H1 (cell line): ENCODE measurements at regions not wholly inside any gene's neighbourhood (a gene's known extent, or its start where the extent isn't known, plus 50 kb on each side); places are given as distances from the start of the nearest gene placed in this dataset.

Experiments used
- CTCF ChIA-PET: fragments of 300-600 bp; sonication (Branson Sonifier 250); formaldehyde crosslinking; loops from one replicate; lab custom pipeline; 2021; ENCODE audit not compliant: partially characterized antibody; lab: Charles Lee
- POLR2A ChIA-PET: fragments of 300-600 bp; sonication (Branson Sonifier 250); formaldehyde crosslinking; loops from one replicate; lab custom pipeline; 2021; ENCODE audit warnings: inconsistent platforms; ENCODE audit not compliant: partially characterized antibody; lab: Charles Lee
- DNase-seq, 2 experiments: peaks; one replicate each; pipeline versions ENCODE4 v3.0.0 to v3.0.0-alpha.2; 2010 to 2022; ENCODE audit warnings: low spot score in 2 of 2, low read depth in 1 of 2, mixed read lengths in 1 of 2
- FAIRE-seq: peaks from 2 replicates; lab custom pipeline; 2011; peaks lifted over from hg19 to GRCh38; lab: Jason Lieb, UNC
- H2AFZ ChIP-seq: 2 replicates; pipeline ENCODE4 v1.8.1; 2012; ENCODE audit warnings: low read length, inconsistent platforms
- H2AK5ac ChIP-seq: 2 replicates; pipeline ENCODE4 v1.6.1; 2013; ENCODE audit warnings: low read depth, low read length
- H2BK120ac ChIP-seq: replicated peaks from 2 replicates; pipeline ENCODE3; 2013; ENCODE audit warnings: low read depth, low read length, inconsistent platforms
- H2BK12ac ChIP-seq: 2 replicates; pipeline ENCODE4 v1.6.1; 2013; ENCODE audit warnings: low read depth, low read length
- H2BK15ac ChIP-seq: 2 replicates; pipeline ENCODE4 v1.6.1; 2013; ENCODE audit warnings: low read length
- H2BK20ac ChIP-seq: 2 replicates; pipeline ENCODE4 v1.6.1; 2013; ENCODE audit warnings: low read length
- H2BK5ac ChIP-seq: 2 replicates; pipeline ENCODE4 v1.6.1; 2013; ENCODE audit warnings: low read depth, low read length
- H3K14ac ChIP-seq: 2 replicates; pipeline ENCODE4 v1.6.1; 2013; ENCODE audit warnings: inconsistent platforms; ENCODE audit not compliant: insufficient read length
- H3K18ac ChIP-seq: 2 replicates; pipeline ENCODE4 v1.6.1; 2013; ENCODE audit warnings: low read length; ENCODE audit errors: extremely low read depth
- H3K23ac ChIP-seq: 2 replicates; pipeline ENCODE4 v1.6.1; 2013; ENCODE audit warnings: inconsistent platforms; ENCODE audit not compliant: insufficient read length
- H3K23me2 ChIP-seq: 2 replicates; pipeline ENCODE4 v1.6.1; 2013; ENCODE audit warnings: low read depth, low read length
- H3K27ac ChIP-seq: 2 replicates; pipeline ENCODE4 v1.6.1; 2011; ENCODE audit warnings: low read depth, low read length, inconsistent platforms
- H3K27me3 ChIP-seq, 4 experiments: replicated peaks in 1 of 4; 1 replicate in 1 of 4; 2 replicates in 3 of 4; pipeline versions ENCODE4 v1.6.1 to v1.8.1; 2011 to 2013; ENCODE audit warnings: low read length in 3 of 4, mild to moderate bottlenecking in 3 of 4, inconsistent platforms in 2 of 4, mixed read lengths in 2 of 4, moderate library complexity in 1 of 4; ENCODE audit not compliant: control insufficient read depth in 3 of 4, insufficient read depth in 3 of 4; ENCODE audit errors: extremely low read depth in 1 of 4
- H3K36me3 ChIP-seq, 4 experiments: 2 replicates each; pipeline versions ENCODE4 v1.6.1 to v1.8.1; 2011 to 2013; ENCODE audit warnings: mild to moderate bottlenecking in 4 of 4, low read length in 3 of 4, moderate library complexity in 2 of 4, control low read depth in 1 of 4, inconsistent platforms in 1 of 4; ENCODE audit not compliant: insufficient read depth in 4 of 4, control insufficient read depth in 2 of 4
- H3K4ac ChIP-seq: replicated peaks from 2 replicates; pipeline ENCODE3; 2013; ENCODE audit warnings: low read length, low read depth, mixed read lengths, inconsistent platforms; ENCODE audit not compliant: insufficient read length
- H3K4me1 ChIP-seq, 4 experiments: replicated peaks in 1 of 4; 1 replicate in 1 of 4; 2 replicates in 3 of 4; pipeline versions ENCODE4 v1.6.1 to v1.8.1; 2011 to 2013; ENCODE audit warnings: low read length in 3 of 4, inconsistent platforms in 2 of 4, mixed read lengths in 1 of 4; ENCODE audit not compliant: insufficient read depth in 4 of 4, control insufficient read depth in 3 of 4
- H3K4me2 ChIP-seq, 2 experiments: 2 replicates each; pipeline versions ENCODE4 v1.6.1 to v1.8.1; 2011 to 2013; ENCODE audit warnings: low read depth in 2 of 2, low read length in 2 of 2, control low read depth in 1 of 2, inconsistent platforms in 1 of 2, mild to moderate bottlenecking in 1 of 2; ENCODE audit not compliant: insufficient read depth in 1 of 2
- H3K4me3 ChIP-seq, 4 experiments: fragments of 200-600, 300-600 bp in 1 of 4; sonication (generic), shearing (Covaris generic), sonication (Bioruptor Twin) in 1 of 4; 2 replicates each; pipeline versions ENCODE4 v1.5.1 to v1.8.1; 2011 to 2016; ENCODE audit warnings: low read length in 4 of 4, low read depth in 3 of 4, control low read depth in 2 of 4, inconsistent platforms in 2 of 4, mild to moderate bottlenecking in 2 of 4, mixed read lengths in 1 of 4, moderate library complexity in 1 of 4; ENCODE audit not compliant: insufficient read depth in 2 of 4; ENCODE audit errors: extremely low read depth in 1 of 4
- H3K56ac ChIP-seq: replicated peaks from 2 replicates; pipeline ENCODE3; 2013; ENCODE audit warnings: low read depth, mild to moderate bottlenecking, mixed read lengths, low read length, inconsistent platforms; ENCODE audit not compliant: insufficient read length
- H3K79me1 ChIP-seq: 2 replicates; pipeline ENCODE4 v1.6.1; 2013; ENCODE audit warnings: low read depth, low read length, control low read depth
- H3K79me2 ChIP-seq, 2 experiments: 2 replicates each; pipeline versions ENCODE4 v1.6.1 to v1.8.1; 2012 to 2013; ENCODE audit warnings: low read length in 2 of 2, mild to moderate bottlenecking in 2 of 2, inconsistent platforms in 1 of 2; ENCODE audit not compliant: insufficient read depth in 2 of 2, control insufficient read depth in 1 of 2
- H3K9ac ChIP-seq, 4 experiments: replicated peaks in 1 of 4; 1 replicate in 1 of 4; 2 replicates in 3 of 4; pipeline versions ENCODE4 v1.6.1 to v1.8.1; 2011 to 2013; ENCODE audit warnings: low read depth in 3 of 4, low read length in 3 of 4, control low read depth in 2 of 4, mild to moderate bottlenecking in 2 of 4, moderate library complexity in 2 of 4, inconsistent platforms in 1 of 4; ENCODE audit errors: extremely low read depth in 1 of 4
- H3K9me3 ChIP-seq, 2 experiments: 2 replicates each; pipeline versions ENCODE4 v1.6.1 to v1.8.1; 2012 to 2013; ENCODE audit warnings: mild to moderate bottlenecking in 2 of 2, moderate library complexity in 2 of 2, control low read depth in 1 of 2, inconsistent platforms in 1 of 2, low read depth in 1 of 2, low read length in 1 of 2, mixed read lengths in 1 of 2; ENCODE audit not compliant: insufficient read depth in 2 of 2
- H4K20me1 ChIP-seq, 2 experiments: replicated peaks in 1 of 2; 2 replicates each; pipeline versions ENCODE3 to v1.8.1; 2011 to 2013; ENCODE audit warnings: inconsistent platforms in 2 of 2, low read length in 2 of 2, mild to moderate bottlenecking in 1 of 2; ENCODE audit not compliant: insufficient read depth in 2 of 2, control insufficient read depth in 1 of 2
- H4K5ac ChIP-seq: 2 replicates; pipeline ENCODE4 v1.6.1; 2013; ENCODE audit warnings: low read length, low read depth, mixed read lengths, inconsistent platforms; ENCODE audit not compliant: insufficient read length
- H4K8ac ChIP-seq: 2 replicates; pipeline ENCODE4 v1.8.0; 2013; ENCODE audit warnings: mild to moderate bottlenecking, moderate library complexity, low read length, inconsistent platforms; ENCODE audit not compliant: insufficient read depth; ENCODE audit errors: extremely low read depth
- H4K91ac ChIP-seq: replicated peaks from 2 replicates; pipeline ENCODE3; 2013; ENCODE audit warnings: low read length, mixed read lengths, inconsistent platforms; ENCODE audit not compliant: insufficient read length
- BRCA1 ChIP-seq: IDR thresholded peaks from 2 replicates; pipeline ENCODE4 v1.6.1; 2012; ENCODE audit warnings: low read depth, low read length, improper control_type of control experiment
- EGR1 ChIP-seq: IDR thresholded peaks from 2 replicates; pipeline ENCODE4 v1.6.1; 2011; ENCODE audit warnings: low read depth, low read length, borderline replicate concordance
- HDAC6 ChIP-seq: IDR thresholded peaks from one replicate; pipeline ENCODE4 v1.7.1; 2012; ENCODE audit warnings: low read depth, mild to moderate bottlenecking, inconsistent platforms, low read length, moderate library complexity
- KDM4A ChIP-seq: IDR thresholded peaks from one replicate; pipeline ENCODE4 v1.7.1; 2012; ENCODE audit warnings: low read depth, mild to moderate bottlenecking, moderate library complexity, low read length, inconsistent platforms; ENCODE audit not compliant: severe bottlenecking
- MAFK ChIP-seq: IDR thresholded peaks from 2 replicates; pipeline ENCODE4 v1.6.1; 2012; ENCODE audit warnings: low read depth, mild to moderate bottlenecking, improper control_type of control experiment, low read length
- NANOG ChIP-seq: IDR thresholded peaks from 2 replicates; pipeline ENCODE4 v1.6.1; 2011; ENCODE audit warnings: low read length, low read depth, mild to moderate bottlenecking, inconsistent platforms; ENCODE audit not compliant: insufficient read depth, poor library complexity, severe bottlenecking
- POLR2AphosphoS5 ChIP-seq: IDR thresholded peaks from 2 replicates; pipeline ENCODE4 v1.6.1; 2011; ENCODE audit warnings: low read depth, low read length
- RFX5 ChIP-seq: IDR thresholded peaks from 2 replicates; pipeline ENCODE4 v1.6.1; 2011; ENCODE audit warnings: low read depth, low read length, improper control_type of control experiment, borderline replicate concordance
- RNF2 ChIP-seq: fragments of 200-900, 300-1000 bp; sonication (generic); IDR thresholded peaks from 2 replicates; pipeline ENCODE4 v1.7.1; 2016; ENCODE audit warnings: borderline replicate concordance, low read depth, mild to moderate bottlenecking, antibody characterized with exemption, low read length; ENCODE audit not compliant: poor library complexity, severe bottlenecking; ENCODE audit errors: missing control alignments
- SAP30 ChIP-seq: fragments of 300-600 bp; sonication (generic); IDR thresholded peaks from 2 replicates; pipeline ENCODE4 v1.7.1; 2012; ENCODE audit warnings: low read length, moderate library complexity, mild to moderate bottlenecking, inconsistent platforms; ENCODE audit not compliant: insufficient read depth, insufficient replicate concordance
- SIN3A ChIP-seq, 2 experiments: IDR thresholded peaks in 1 of 2; conservative IDR thresholded peaks in 1 of 2; 2 replicates each; pipeline ENCODE4 v1.6.1; 2011 to 2012; ENCODE audit warnings: low read length in 2 of 2, improper control_type of control experiment in 1 of 2, low read depth in 1 of 2, mild to moderate bottlenecking in 1 of 2
- SIX5 ChIP-seq: IDR thresholded peaks from 2 replicates; pipeline ENCODE4 v1.6.1; 2011; ENCODE audit warnings: mild to moderate bottlenecking, low read depth, low read length
- SUZ12 ChIP-seq: fragments of 200-600 bp; sonication (generic); IDR thresholded peaks from 2 replicates; pipeline ENCODE4 v1.6.1; 2012; ENCODE audit warnings: mild to moderate bottlenecking, inconsistent platforms, low read length, moderate library complexity, mixed read lengths
- WGBS, 2 experiments: shearing (Covaris generic) in 1 of 2; methylation state at CpG; one replicate each; pipeline versions ENCODE4 v1.1.6 to v1.1.7; 2013 to 2015; ENCODE audit warnings: low lambda C conversion rate in 2 of 2, mixed read lengths in 2 of 2, inconsistent platforms in 1 of 2, low coverage in 1 of 2, missing lambda C conversion rate in 1 of 2; ENCODE audit not compliant: insufficient replicate concordance in 2 of 2, insufficient coverage in 1 of 2, insufficient read length in 1 of 2; ENCODE audit errors: extremely low coverage in 1 of 2, missing lambda C conversion rate in 1 of 2; 5-methylcytosine and 5-hydroxymethylcytosine counted together

DNA sequence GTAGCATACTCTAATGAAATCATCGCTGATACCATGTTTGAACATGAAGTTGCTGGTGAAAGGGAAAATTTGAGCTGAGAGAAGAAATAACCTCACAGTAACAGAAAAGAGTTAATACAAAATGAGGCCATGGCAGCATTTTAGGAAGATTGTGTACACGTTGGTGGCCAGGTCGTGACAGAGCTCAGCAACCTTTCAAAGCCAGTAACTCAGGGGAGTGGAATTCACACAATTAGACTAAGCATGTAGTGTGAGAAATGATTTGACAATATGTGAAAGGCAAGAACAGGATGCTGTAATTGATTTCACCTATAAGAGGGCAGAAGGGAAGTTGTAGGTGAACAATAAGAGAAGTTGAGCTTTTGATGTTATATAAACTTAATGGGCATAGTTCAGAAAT, 246.3 kb downstream of the OGFRL1 start:
- no peak overlapping the region for H3K9ac ChIP-seq
- no peak overlapping the region for H3K27ac ChIP-seq
- DNase-seq (no peak), FAIRE-seq (no peak)
- no peak overlapping the region for H2BK20ac ChIP-seq
- H3K79me1 ChIP-seq: no peaks in the 10 kb centered on the region
- no peaks in the 10 kb centered on the region for H3K9me3 ChIP-seq
- no peaks in the 10 kb centered on the region for H4K20me1 ChIP-seq
- H3K18ac ChIP-seq: no peak overlapping the region
- no peak overlapping the region for H4K91ac ChIP-seq
- no peaks in the 10 kb centered on the region for H3K79me2 ChIP-seq
- no peak overlapping the region for H3K4me3 ChIP-seq
- POLR2A ChIA-PET: no interaction called here
- H2BK5ac ChIP-seq: no peak overlapping the region
- TF ChIP-seq BRCA1: no peak
- TF ChIP-seq SUZ12: no peak
- TF ChIP-seq SAP30: no peak
- TF ChIP-seq NANOG: no peak
- no peak for TF ChIP-seq SIX5
- TF ChIP-seq RNF2: no peak
- TF ChIP-seq SIN3A (conservative IDR thresholded peaks at IDR 0.05 in 1 of 2, IDR thresholded peaks at IDR 0.05 in 1 of 2; ENCODE audit: low read depth in 1 of 2, low read length in 2 of 2): no peak
- no peak for TF ChIP-seq KDM4A
- TF ChIP-seq EGR1: no peak
- TF ChIP-seq MAFK: no peak
- TF ChIP-seq RFX5: no peak
- no peak for TF ChIP-seq HDAC6
- no peak for TF ChIP-seq POLR2AphosphoS5
- no peaks in the 10 kb centered on the region for H3K23me2 ChIP-seq
- no peak overlapping the region for H2BK15ac ChIP-seq
- no peaks in the 10 kb centered on the region for H3K36me3 ChIP-seq
- no peak overlapping the region for H2AK5ac ChIP-seq
- no peak overlapping the region for H3K14ac ChIP-seq
- CTCF ChIA-PET: interaction anchor here (0.6 to 1.5 kb wide), 9 partner anchors 9 to 712 kb away, joined by 3 to 5 read pairs (median 3); no protein-coding TSS in a partner anchor
- WGBS, 2 experiments: 87% methylated on average over 3 of the region's 3 CpGs; no CpG with 5 or more reads in 1 of the 2 experiments
- no peak overlapping the region for H2BK120ac ChIP-seq
- no peaks in the 10 kb centered on the region for H3K27me3 ChIP-seq
- no peak overlapping the region for H2BK12ac ChIP-seq
- H3K4me1 ChIP-seq: no peaks in the 10 kb centered on the region; a peak in 2 of 7 replicates
- no peak overlapping the region for H4K5ac ChIP-seq
- H3K4ac ChIP-seq: no peak overlapping the region
- no peak overlapping the region for H4K8ac ChIP-seq
- no peak overlapping the region for H3K23ac ChIP-seq
- no peak overlapping the region for H3K4me2 ChIP-seq
- H3K56ac ChIP-seq: no peak overlapping the region
- H2AFZ ChIP-seq: no peak overlapping the region
